HUES48 (cell line): ENCODE measurements at regions not wholly inside any gene's neighbourhood (a gene's known extent, or its start where the extent isn't known, plus 50 kb on each side); places are given as distances from the start of the nearest gene placed in this dataset.
"Not testable (repeated sequence)": the region's sequence is repeated elsewhere in the genome, so short reads cannot be mapped to it uniquely, and the experiment has no call there.

Experiments used
- H3K27ac ChIP-seq: one replicate; pipeline ENCODE4 v1.7.0; 2013; ENCODE audit warnings: low read depth, low read length, inconsistent platforms
- H3K27me3 ChIP-seq: 2 replicates; pipeline ENCODE4 v1.6.1; 2013; ENCODE audit warnings: mild to moderate bottlenecking, low read length; ENCODE audit not compliant: control insufficient read depth, insufficient read depth
- H3K36me3 ChIP-seq: 2 replicates; pipeline ENCODE4 v1.6.1; 2013; ENCODE audit warnings: low read length; ENCODE audit not compliant: control insufficient read depth, insufficient read depth
- H3K4me1 ChIP-seq: 2 replicates; pipeline ENCODE4 v1.6.1; 2013; ENCODE audit warnings: mild to moderate bottlenecking, low read length; ENCODE audit not compliant: control insufficient read depth, insufficient read depth
- H3K4me3 ChIP-seq: 2 replicates; pipeline ENCODE4 v1.5.1; 2013; ENCODE audit warnings: mild to moderate bottlenecking, low read depth, low read length
- H3K9ac ChIP-seq: 2 replicates; pipeline ENCODE4 v1.6.1; 2013; ENCODE audit warnings: mild to moderate bottlenecking, low read depth, low read length, moderate library complexity
- H3K9me3 ChIP-seq: 2 replicates; pipeline ENCODE4 v1.6.1; 2013; ENCODE audit warnings: low read length; ENCODE audit not compliant: control insufficient read depth, insufficient read depth

- H3K9me3 ChIP-seq, H3K9ac ChIP-seq, H3K4me3 ChIP-seq, H3K27ac ChIP-seq, H3K36me3 ChIP-seq, H3K27me3 ChIP-seq, H3K4me1 ChIP-seq: not testable (repeated sequence)
These were observed 217.7 kb downstream of the POTEG start for GRCh38 chr14:19216480-19216879.

DNA sequence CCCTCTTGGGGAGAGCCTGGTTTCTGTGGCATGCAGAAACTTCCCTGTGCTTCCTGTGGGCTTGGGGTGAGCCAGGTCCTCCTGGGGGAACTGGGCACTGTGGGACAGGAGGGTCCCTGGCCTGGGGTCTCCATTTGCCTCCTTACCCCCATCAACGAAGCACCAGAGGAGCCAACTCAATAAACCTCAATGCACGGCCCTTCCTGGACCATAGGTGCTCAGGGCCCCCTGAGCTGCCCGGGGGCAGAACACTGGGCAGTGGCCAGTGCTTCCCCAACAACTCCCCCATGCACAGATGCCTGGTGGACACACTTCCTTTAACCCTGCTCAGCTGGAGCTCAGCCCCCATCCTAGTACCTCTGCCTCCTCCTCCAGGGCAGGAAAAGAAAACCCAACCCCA lies 214.7 kb downstream of the POTEG start:
- H3K4me3 ChIP-seq, H3K9me3 ChIP-seq: not testable (repeated sequence)

DNA sequence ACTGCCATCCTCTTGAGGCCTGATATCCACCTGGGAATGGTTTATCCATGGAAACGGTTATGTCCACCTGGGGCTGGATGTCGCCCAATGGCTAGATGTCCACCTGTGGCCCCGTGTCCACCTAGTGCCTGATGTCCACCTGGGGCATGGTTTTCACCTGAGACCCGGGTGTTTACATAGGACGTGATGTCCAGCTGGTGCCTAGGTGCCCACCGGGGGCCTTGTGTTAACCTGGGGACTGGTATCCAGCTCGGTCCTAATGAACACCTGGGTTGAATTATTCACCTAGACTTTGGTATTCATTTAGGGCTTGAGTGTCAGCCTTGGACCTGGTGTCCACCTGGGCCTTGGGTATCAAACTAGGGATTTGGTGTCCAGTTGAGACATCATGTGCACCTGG lies 202.7 kb downstream of the POTEG start:
- not testable (repeated sequence) for H3K9me3 ChIP-seq, H3K4me1 ChIP-seq, H3K27me3 ChIP-seq, H3K36me3 ChIP-seq, H3K27ac ChIP-seq, H3K9ac ChIP-seq, H3K4me3 ChIP-seq

More for the DNA sequence above, 214.7 kb downstream of the POTEG start:
- not testable (repeated sequence) for H3K4me1 ChIP-seq, H3K27ac ChIP-seq, H3K9ac ChIP-seq, H3K36me3 ChIP-seq, H3K27me3 ChIP-seq

- H3K36me3 ChIP-seq, H3K27me3 ChIP-seq, H3K27ac ChIP-seq, H3K9ac ChIP-seq, H3K4me3 ChIP-seq, H3K4me1 ChIP-seq, H3K9me3 ChIP-seq: not testable (repeated sequence)
These were observed 200.1 kb downstream of the POTEG start for GRCh38 chr14:19234059-19234458.

GRCh38 chr14:19237656-19238055 lies 196.5 kb downstream of the POTEG start:
- not testable (repeated sequence) for H3K27me3 ChIP-seq, H3K9ac ChIP-seq, H3K36me3 ChIP-seq, H3K4me1 ChIP-seq, H3K4me3 ChIP-seq, H3K27ac ChIP-seq, H3K9me3 ChIP-seq

- not testable (repeated sequence) for H3K4me3 ChIP-seq, H3K27me3 ChIP-seq, H3K9ac ChIP-seq, H3K4me1 ChIP-seq, H3K9me3 ChIP-seq, H3K27ac ChIP-seq, H3K36me3 ChIP-seq
These were observed 195.6 kb downstream of the POTEG start for GRCh38 chr14:19238584-19238983.

GRCh38 chr14:19239981-19240380 lies 194.2 kb downstream of the POTEG start:
- H3K27ac ChIP-seq, H3K36me3 ChIP-seq, H3K27me3 ChIP-seq, H3K4me1 ChIP-seq, H3K9ac ChIP-seq, H3K9me3 ChIP-seq, H3K4me3 ChIP-seq: not testable (repeated sequence)

DNA sequence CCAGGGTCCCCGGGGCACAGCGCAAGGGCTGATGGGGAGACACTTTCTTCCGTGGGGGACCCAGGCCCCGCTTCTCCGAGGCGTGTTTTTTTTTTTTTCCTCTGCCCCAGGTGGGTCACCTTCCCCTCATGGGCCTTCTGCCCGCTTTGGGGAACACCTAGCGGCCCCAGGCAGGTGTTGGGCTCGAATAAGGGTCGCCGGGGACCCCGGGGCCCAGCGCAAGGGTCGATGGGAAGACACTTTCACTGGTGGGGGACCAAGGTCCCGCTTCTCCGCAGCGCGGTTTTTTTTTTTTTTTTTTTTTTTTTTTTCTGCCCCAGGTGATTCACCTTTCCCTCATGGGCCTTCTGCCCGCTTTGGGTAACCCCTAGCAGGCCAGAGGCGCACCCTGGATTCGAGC lies 193.8 kb downstream of the POTEG start:
- H3K9ac ChIP-seq, H3K36me3 ChIP-seq, H3K9me3 ChIP-seq: not testable (repeated sequence)

DNA sequence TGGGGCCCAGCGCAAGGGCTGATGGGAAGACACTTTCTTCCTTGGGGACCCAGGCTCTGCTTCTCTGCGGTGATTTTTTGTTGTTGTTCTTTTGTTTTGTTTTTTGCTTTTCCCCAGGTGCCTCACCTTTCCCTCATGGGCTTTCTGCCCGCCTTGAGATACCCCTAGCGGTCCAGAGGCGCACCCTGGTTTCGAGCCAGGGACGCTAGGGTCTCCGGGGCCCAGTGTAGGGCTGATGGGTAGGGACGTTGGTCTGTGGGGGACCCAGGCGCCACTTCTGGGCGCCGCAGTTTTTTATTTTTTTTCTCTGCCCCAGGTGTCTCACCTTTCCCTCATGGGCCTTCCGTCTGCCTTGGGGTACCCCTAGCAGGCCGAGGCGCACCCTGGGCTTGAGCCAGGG lies 192.7 kb downstream of the POTEG start:
- H3K9me3 ChIP-seq, H3K4me3 ChIP-seq, H3K36me3 ChIP-seq, H3K27me3 ChIP-seq, H3K4me1 ChIP-seq, H3K27ac ChIP-seq, H3K9ac ChIP-seq: not testable (repeated sequence)

More for the DNA sequence above, 193.8 kb downstream of the POTEG start:
- not testable (repeated sequence) for H3K27ac ChIP-seq, H3K4me3 ChIP-seq, H3K27me3 ChIP-seq, H3K4me1 ChIP-seq

DNA sequence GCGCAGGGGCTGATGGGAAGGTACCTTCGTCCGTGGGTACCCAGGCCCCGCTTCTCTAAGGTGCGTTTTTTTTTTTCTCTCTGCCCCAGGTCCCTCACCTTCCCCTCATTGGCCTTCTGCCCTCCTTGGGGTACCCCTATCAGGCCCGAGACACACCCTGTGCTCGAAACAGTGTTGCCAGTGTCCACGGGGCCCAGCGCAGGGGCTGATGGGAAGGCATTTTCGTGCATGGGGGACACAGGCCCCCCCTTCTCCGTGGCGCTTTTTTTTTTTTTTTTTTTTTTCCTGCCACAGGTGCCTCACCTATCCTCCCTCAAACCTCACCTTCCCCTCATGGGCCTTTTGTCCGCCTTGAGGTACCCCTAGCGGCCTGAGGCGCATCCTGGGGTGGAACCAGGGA lies 191.6 kb downstream of the POTEG start:
- not testable (repeated sequence) for H3K36me3 ChIP-seq, H3K27me3 ChIP-seq, H3K9me3 ChIP-seq, H3K9ac ChIP-seq, H3K4me1 ChIP-seq, H3K4me3 ChIP-seq, H3K27ac ChIP-seq

DNA sequence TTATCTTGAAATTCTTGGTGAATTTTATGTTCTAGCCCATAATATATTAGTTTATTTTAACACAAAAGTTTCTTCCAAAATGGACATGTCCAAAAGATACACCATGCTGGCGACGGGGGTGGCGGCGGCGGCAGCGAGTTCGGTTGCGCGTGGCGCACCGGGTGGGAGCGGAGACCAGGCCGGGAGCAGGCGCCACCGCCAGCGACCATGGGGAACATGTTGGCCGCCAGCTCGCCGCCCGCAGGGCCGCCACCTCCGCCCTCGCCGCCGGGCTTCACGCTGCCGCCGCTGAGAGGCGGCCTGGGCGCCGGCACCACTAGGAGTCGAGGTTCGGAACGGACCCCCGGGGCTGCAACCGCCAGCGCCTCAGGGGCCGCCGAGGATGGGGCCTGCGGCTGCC lies 167.2 kb downstream of the POTEG start:
- H3K27ac ChIP-seq, H3K36me3 ChIP-seq: not testable (repeated sequence)

GRCh38 chr14:19267636-19268035 lies 166.5 kb downstream of the POTEG start:
- H3K27me3 ChIP-seq, H3K4me1 ChIP-seq, H3K9ac ChIP-seq, H3K9me3 ChIP-seq, H3K4me3 ChIP-seq, H3K27ac ChIP-seq, H3K36me3 ChIP-seq: not testable (repeated sequence)

More for the DNA sequence above, 167.2 kb downstream of the POTEG start:
- H3K4me1 ChIP-seq, H3K4me3 ChIP-seq, H3K9me3 ChIP-seq, H3K9ac ChIP-seq, H3K27me3 ChIP-seq: not testable (repeated sequence)
